ENCODE measurements at regions not wholly inside any gene's neighbourhood (a gene's known extent, or its start where the extent isn't known, plus 50 kb on each side); places are given as distances from the start of the nearest gene placed in this dataset.

- no peak for FAIRE-seq
- CTCF ChIA-PET (ENCODE audit: low intra/inter-chr PET ratio, low total read pairs) = no interaction called here
- no peak overlapping the region for H3K4me2 ChIP-seq (ENCODE audit: low read depth, low read length)
- H3K4me1 ChIP-seq (ENCODE audit: insufficient read depth, low read length) = no peaks in the 10 kb centered on the region
- ATAC-seq = no peak
- in situ Hi-C loops (cut with HindIII; ENCODE audit: extremely low pct_ligation_motif_present, low pct_unique_long_range_greater_than_20kb) (no loop called here), intact Hi-C loops (cut with micrococcal nuclease; ENCODE audit: unreplicated experiment) (no loop called here)
- no peak for DNase-seq (ENCODE audit: low spot score)
- TF ChIP-seq HDAC1 (CRISPR knock-in tag; IDR thresholded peaks at IDR 0.05) = no peak
- no peaks in the 10 kb centered on the region for H3K9me3 ChIP-seq (ENCODE audit: low read length)
- no peak overlapping the region for H2AFZ ChIP-seq (ENCODE audit: low read length)
- H3K79me2 ChIP-seq (ENCODE audit: insufficient read depth, low read length) = no peaks in the 10 kb centered on the region
- no TSS peak for BruUV-seq (replicated peaks)
- no peaks in the 10 kb centered on the region for H3K27me3 ChIP-seq (ENCODE audit: control insufficient read depth in 1 of 2, insufficient read depth in 2 of 2, low read length in 2 of 2)
- no peak overlapping the region for H3K27ac ChIP-seq (ENCODE audit: extremely low read length, insufficient read depth, low read length)
- no peak overlapping the region for H3K4me3 ChIP-seq (replicated peaks in 1 of 3; ENCODE audit: insufficient read depth in 1 of 3, low read depth in 2 of 3, low read length in 3 of 3)
- H4K20me1 ChIP-seq (ENCODE audit: insufficient read depth, low read length) = no peaks in the 10 kb centered on the region
- POLR2A ChIA-PET = no interaction called here
- no peak overlapping the region for H3K9ac ChIP-seq (ENCODE audit: insufficient read depth, low read depth, low read length)
- H3K36me3 ChIP-seq (replicated peaks in 1 of 2; ENCODE audit: control insufficient read depth in 1 of 2, insufficient read depth in 2 of 2, low read length in 2 of 2) = no peaks in the 10 kb centered on the region
These were observed 645.2 kb downstream of the SLC4A3 start for GRCh38 chr2:220272656-220273055.

- ATAC-seq (no peak), DNase-seq (ENCODE audit: low spot score) (no peak), FAIRE-seq (no peak)
- no peak overlapping the region for H3K4me2 ChIP-seq (ENCODE audit: low read depth, low read length)
- no peak overlapping the region for H3K9ac ChIP-seq (ENCODE audit: insufficient read depth, low read depth, low read length)
- intact Hi-C loops (cut with micrococcal nuclease; ENCODE audit: unreplicated experiment) (no loop called here), in situ Hi-C loops (cut with HindIII; ENCODE audit: extremely low pct_ligation_motif_present, low pct_unique_long_range_greater_than_20kb) (no loop called here)
- H3K9me3 ChIP-seq (ENCODE audit: low read length) = no peaks in the 10 kb centered on the region
- POLR2A ChIA-PET = no interaction called here
- no peaks in the 10 kb centered on the region for H3K4me1 ChIP-seq (ENCODE audit: insufficient read depth, low read length)
- H4K20me1 ChIP-seq (ENCODE audit: insufficient read depth, low read length) = no peaks in the 10 kb centered on the region
- 1% methylated on average over 2 of the region's 2 CpGs for WGBS (ENCODE audit: low lambda C conversion rate)
- no peak overlapping the region for H2AFZ ChIP-seq (ENCODE audit: low read length)
- BruUV-seq (replicated peaks) = no TSS peak
- H3K36me3 ChIP-seq (replicated peaks in 1 of 2; ENCODE audit: control insufficient read depth in 1 of 2, insufficient read depth in 2 of 2, low read length in 2 of 2) = no peaks in the 10 kb centered on the region
- TF ChIP-seq ZNF276 (CRISPR knock-in tag; IDR thresholded peaks at IDR 0.05; ENCODE audit: low read depth) (no peak), ZNF143 (CRISPR knock-in tag; IDR thresholded peaks at IDR 0.05) (no peak), ETS1 (CRISPR knock-in tag; IDR thresholded peaks at IDR 0.05) (no peak)
- no peaks in the 10 kb centered on the region for H3K27me3 ChIP-seq (ENCODE audit: control insufficient read depth in 1 of 2, insufficient read depth in 2 of 2, low read length in 2 of 2)
- no peak overlapping the region for H3K27ac ChIP-seq (ENCODE audit: extremely low read length, insufficient read depth, low read length)
- CTCF ChIA-PET (ENCODE audit: low intra/inter-chr PET ratio, low total read pairs) = no interaction called here
- H3K79me2 ChIP-seq (ENCODE audit: insufficient read depth, low read length) = no peaks in the 10 kb centered on the region
- H3K4me3 ChIP-seq (replicated peaks in 1 of 3; ENCODE audit: insufficient read depth in 1 of 3, low read depth in 2 of 3, low read length in 3 of 3) = no peak overlapping the region
These were observed 645.7 kb downstream of the SLC4A3 start for GRCh38 chr2:220273082-220273481.
